HEK293 (cell line): ENCODE measurements at regions not wholly inside any gene's neighbourhood (a gene's known extent, or its start where the extent isn't known, plus 50 kb on each side); places are given as distances from the start of the nearest gene placed in this dataset.

Experiments used
- CTCF ChIA-PET: fragments of 350-600 bp; formaldehyde crosslinking; extraction: SDS; loops from one replicate; lab custom pipeline; 2021; ENCODE audit warnings: antibody characterized with exemption; lab: Yijun Ruan, JAX
- POLR2A ChIA-PET: fragments of 300-600 bp; formaldehyde crosslinking; extraction: SDS; loops from one replicate; lab custom pipeline; 2020; ENCODE audit warnings: antibody characterized with exemption, inconsistent platforms; lab: Yijun Ruan, JAX
- H3K27ac ChIP-seq: fragments of 200-500 bp; sonication (Bioruptor generic); 2 replicates; pipeline ENCODE4 v1.5.1; 2014; ENCODE audit warnings: low read depth, low read length, control low read depth, inconsistent platforms; ENCODE audit errors: extremely low read depth
- H3K36me3 ChIP-seq, 2 experiments: fragments of 200-500 bp in 1 of 2; sonication (Bioruptor generic) in 1 of 2; 1 replicate in 1 of 2; 2 replicates in 1 of 2; pipeline ENCODE4 v1.5.1; 2014 to 2017; ENCODE audit warnings: inconsistent platforms in 2 of 2, low read length in 2 of 2; ENCODE audit not compliant: control insufficient read depth in 2 of 2, insufficient read depth in 1 of 2
- H3K4me1 ChIP-seq: fragments of 200-500 bp; sonication (Bioruptor generic); 2 replicates; pipeline ENCODE4 v1.5.1; 2014; ENCODE audit warnings: mild to moderate bottlenecking, low read length, inconsistent platforms; ENCODE audit not compliant: control insufficient read depth, insufficient read depth
- H3K4me3 ChIP-seq: 2 replicates; pipeline ENCODE4 v1.5.1; 2011; ENCODE audit warnings: low read depth, mild to moderate bottlenecking, control low read depth, low read length, moderate library complexity
- H3K9me3 ChIP-seq: fragments of 200-500 bp; sonication (Bioruptor generic); 2 replicates; pipeline ENCODE4 v1.5.1; 2014; ENCODE audit warnings: low read depth, low read length, inconsistent platforms; ENCODE audit not compliant: control insufficient read depth, insufficient read depth
- KLF10 ChIP-seq: fragments of 450-650 bp; IDR thresholded peaks from 2 replicates; pipeline ENCODE4 v1.5.1; 2018; ENCODE audit warnings: missing biosample characterization, mild to moderate bottlenecking, missing genetic modification characterization
- SETDB1 ChIP-seq: IDR thresholded peaks from one replicate; pipeline ENCODE4 v1.6.1; 2017; ENCODE audit warnings: mild to moderate bottlenecking, low read length, moderate library complexity, mixed read lengths; ENCODE audit not compliant: insufficient read length
- YY2 ChIP-seq: fragments of 450-650 bp; formaldehyde crosslinking; IDR thresholded peaks from 2 replicates; pipeline ENCODE4 v1.5.1; 2016; ENCODE audit warnings: missing biosample characterization, missing genetic modification characterization
- ZFHX2 ChIP-seq: fragments of 450-650 bp; formaldehyde crosslinking; conservative IDR thresholded peaks from 2 replicates; pipeline ENCODE4 v1.5.1; 2016; ENCODE audit warnings: missing biosample characterization, missing genetic modification characterization
- ZNF266 ChIP-seq: fragments of 450-650 bp; formaldehyde crosslinking; IDR thresholded peaks from 2 replicates; pipeline ENCODE4 v1.5.1; 2016; ENCODE audit warnings: missing biosample characterization, missing genetic modification characterization, low read depth
- ZNF350 ChIP-seq: fragments of 450-650 bp; formaldehyde crosslinking; IDR thresholded peaks from 2 replicates; pipeline ENCODE4 v1.5.0; 2017; ENCODE audit warnings: missing biosample characterization, mild to moderate bottlenecking, missing genetic modification characterization
- ZNF391 ChIP-seq: fragments of 450-650 bp; formaldehyde crosslinking; IDR thresholded peaks from 2 replicates; pipeline ENCODE4 v1.5.1; 2016; ENCODE audit warnings: low read depth, missing biosample characterization, missing genetic modification characterization, borderline replicate concordance
- ZNF423 ChIP-seq: fragments of 450-650 bp; formaldehyde crosslinking; IDR thresholded peaks from 2 replicates; pipeline ENCODE4 v1.5.1; 2016; ENCODE audit warnings: missing biosample characterization, missing genetic modification characterization
- ZNF426 ChIP-seq: fragments of 450-650 bp; formaldehyde crosslinking; IDR thresholded peaks from 2 replicates; pipeline ENCODE4 v1.5.1; 2017; ENCODE audit warnings: missing biosample characterization, missing genetic modification characterization, mild to moderate bottlenecking, inconsistent platforms, moderate library complexity
- ZNF433 ChIP-seq: fragments of 450-650 bp; formaldehyde crosslinking; IDR thresholded peaks from 2 replicates; pipeline ENCODE4 v1.5.1; 2016; ENCODE audit warnings: missing biosample characterization, missing genetic modification characterization, low read depth
- ZNF529 ChIP-seq: fragments of 450-650 bp; formaldehyde crosslinking; IDR thresholded peaks from 2 replicates; pipeline ENCODE4 v1.5.1; 2017; ENCODE audit warnings: missing genetic modification characterization, missing biosample characterization; ENCODE audit not compliant: insufficient replicate concordance
- ZNF660 ChIP-seq: fragments of 450-650 bp; IDR thresholded peaks from 2 replicates; pipeline ENCODE4 v1.5.1; 2018; ENCODE audit warnings: missing biosample characterization, mild to moderate bottlenecking, missing genetic modification characterization
- ZNF843 ChIP-seq: fragments of 450-650 bp; formaldehyde crosslinking; IDR thresholded peaks from 2 replicates; pipeline ENCODE4 v1.5.1; 2016; ENCODE audit warnings: missing biosample characterization, missing genetic modification characterization
- ZSCAN23 ChIP-seq: fragments of 450-650 bp; formaldehyde crosslinking; IDR thresholded peaks from 2 replicates; pipeline ENCODE4 v1.5.1; 2016; ENCODE audit warnings: missing biosample characterization, missing genetic modification characterization
- TF ChIP-seq, protein P1 (sequence below): fragments of 450-650 bp; formaldehyde crosslinking; IDR thresholded peaks from 2 replicates; pipeline ENCODE4 v1.5.1; 2016; ENCODE audit warnings: missing biosample characterization, missing genetic modification characterization
- TF ChIP-seq, protein P2 (sequence below): fragments of 450-650 bp; formaldehyde crosslinking; IDR thresholded peaks from 2 replicates; pipeline ENCODE4 v1.5.1; 2016; ENCODE audit warnings: missing biosample characterization, missing genetic modification characterization
- TF ChIP-seq, protein P3 (sequence below): fragments of 450-650 bp; formaldehyde crosslinking; conservative IDR thresholded peaks from 2 replicates; pipeline ENCODE4 v1.5.1; 2016; ENCODE audit warnings: low read depth, missing biosample characterization, missing genetic modification characterization
- TF ChIP-seq, protein P4 (sequence below): fragments of 450-650 bp; formaldehyde crosslinking; IDR thresholded peaks from 2 replicates; pipeline ENCODE4 v1.5.1; 2016; ENCODE audit warnings: missing biosample characterization, missing genetic modification characterization

DNA sequence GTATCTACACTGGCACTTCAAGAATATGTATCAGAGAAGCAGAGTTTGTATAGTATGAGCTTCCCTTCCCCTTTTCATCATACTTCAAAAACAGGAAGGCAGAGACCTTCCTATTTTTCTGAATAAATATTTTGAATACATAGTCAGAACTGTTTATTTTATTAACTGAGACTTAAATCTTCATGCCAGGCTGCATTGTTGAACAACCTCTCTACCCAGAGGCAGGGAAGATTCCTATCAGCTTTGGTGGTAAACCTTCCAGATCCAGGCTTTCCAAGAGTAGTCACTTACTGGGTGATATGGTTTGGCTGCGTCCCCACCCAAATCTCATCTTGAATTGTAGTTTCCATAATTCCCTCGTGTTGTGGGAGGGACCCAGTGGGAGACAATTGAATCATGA lies 217.4 kb upstream of the ATP11B start:
- H3K27ac ChIP-seq = no peak overlapping the region
- no peaks in the 10 kb centered on the region for H3K9me3 ChIP-seq
- H3K4me1 ChIP-seq = no peaks in the 10 kb centered on the region
- H3K36me3 ChIP-seq = no peaks in the 10 kb centered on the region
- CTCF ChIA-PET = no interaction called here
- TF ChIP-seq ZNF660 (tag by site-specific recombination) (no peak), ZNF391 (tag by site-specific recombination) (no peak), ZNF433 (no peak), KLF10 (no peak), ZNF529 (tag by site-specific recombination) (no peak), SETDB1 (no peak), ZNF350 (tag by site-specific recombination) (no peak), YY2 (tag by site-specific recombination) (no peak)
- TF ChIP-seq, protein P1, sequence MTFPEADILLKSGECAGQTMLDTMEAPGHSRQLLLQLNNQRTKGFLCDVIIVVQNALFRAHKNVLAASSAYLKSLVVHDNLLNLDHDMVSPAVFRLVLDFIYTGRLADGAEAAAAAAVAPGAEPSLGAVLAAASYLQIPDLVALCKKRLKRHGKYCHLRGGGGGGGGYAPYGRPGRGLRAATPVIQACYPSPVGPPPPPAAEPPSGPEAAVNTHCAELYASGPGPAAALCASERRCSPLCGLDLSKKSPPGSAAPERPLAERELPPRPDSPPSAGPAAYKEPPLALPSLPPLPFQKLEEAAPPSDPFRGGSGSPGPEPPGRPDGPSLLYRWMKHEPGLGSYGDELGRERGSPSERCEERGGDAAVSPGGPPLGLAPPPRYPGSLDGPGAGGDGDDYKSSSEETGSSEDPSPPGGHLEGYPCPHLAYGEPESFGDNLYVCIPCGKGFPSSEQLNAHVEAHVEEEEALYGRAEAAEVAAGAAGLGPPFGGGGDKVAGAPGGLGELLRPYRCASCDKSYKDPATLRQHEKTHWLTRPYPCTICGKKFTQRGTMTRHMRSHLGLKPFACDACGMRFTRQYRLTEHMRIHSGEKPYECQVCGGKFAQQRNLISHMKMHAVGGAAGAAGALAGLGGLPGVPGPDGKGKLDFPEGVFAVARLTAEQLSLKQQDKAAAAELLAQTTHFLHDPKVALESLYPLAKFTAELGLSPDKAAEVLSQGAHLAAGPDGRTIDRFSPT (tag by site-specific recombination) = no peak
- TF ChIP-seq, protein P2, sequence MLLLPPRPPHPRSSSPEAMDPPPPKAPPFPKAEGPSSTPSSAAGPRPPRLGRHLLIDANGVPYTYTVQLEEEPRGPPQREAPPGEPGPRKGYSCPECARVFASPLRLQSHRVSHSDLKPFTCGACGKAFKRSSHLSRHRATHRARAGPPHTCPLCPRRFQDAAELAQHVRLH (tag by site-specific recombination) = no peak
- POLR2A ChIA-PET = no interaction called here
- H3K4me3 ChIP-seq = no peak overlapping the region

DNA sequence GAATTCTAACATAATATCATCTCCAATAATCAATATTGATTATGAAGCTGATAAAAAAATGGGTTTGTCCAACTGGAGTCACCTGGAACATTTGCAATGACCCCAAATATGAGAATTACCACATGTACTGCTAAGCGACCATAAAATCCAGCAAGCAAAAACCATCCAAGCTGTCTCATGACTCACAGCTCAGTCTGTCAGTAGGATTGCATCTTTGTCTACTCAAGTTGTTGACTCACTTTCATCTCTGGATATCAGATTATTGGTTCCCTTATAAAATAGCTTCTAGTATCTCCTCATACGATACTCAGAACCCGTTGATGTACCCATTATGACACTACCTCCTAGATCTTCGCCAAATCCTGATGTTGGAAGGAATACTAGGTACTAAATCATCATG lies 209.8 kb upstream of the ATP11B start:
- ChIA-PET POLR2A (no interaction called here), CTCF (interaction anchor here (0.6 kb wide), 1 partner anchor 52 kb away, joined by 3 read pairs; no protein-coding TSS in a partner anchor)
- H3K36me3 ChIP-seq = no peaks in the 10 kb centered on the region
- no peaks in the 10 kb centered on the region for H3K4me1 ChIP-seq
- no peak overlapping the region for H3K27ac ChIP-seq
- no peak overlapping the region for H3K4me3 ChIP-seq
- TF ChIP-seq ZNF423 (tag by site-specific recombination) = no peak
- no peak for TF ChIP-seq ZNF426
- TF ChIP-seq ZFHX2 = no peak
- H3K9me3 ChIP-seq = no peaks in the 10 kb centered on the region

DNA sequence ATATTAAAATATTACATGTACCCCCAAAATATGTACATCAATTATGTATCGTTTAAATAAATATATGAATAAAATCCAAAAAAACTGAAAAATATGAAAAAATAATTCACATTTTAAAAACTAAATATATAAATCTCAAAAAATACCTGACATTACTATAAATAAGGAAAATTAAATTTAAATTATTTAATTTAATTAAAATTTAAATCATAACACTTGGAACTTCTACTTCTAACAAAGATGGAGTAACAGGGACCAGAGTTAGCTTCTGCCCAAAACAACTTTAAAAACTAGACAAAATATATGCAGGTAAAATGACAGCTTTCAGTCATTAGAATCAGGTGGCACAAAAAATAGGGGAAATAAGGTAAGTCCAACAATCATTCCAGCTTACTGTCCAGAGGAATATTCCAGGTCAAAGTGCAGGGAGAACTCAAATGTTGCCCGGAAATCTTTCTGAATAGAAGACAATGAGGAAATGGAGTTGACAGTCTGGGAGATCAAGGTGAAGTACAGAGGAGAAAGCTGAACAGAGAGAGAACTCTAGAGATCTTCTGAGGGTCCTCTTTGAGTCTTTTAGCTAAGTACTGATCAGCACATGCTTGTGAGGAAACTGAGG lies 207.7 kb upstream of the ATP11B start:
- no peak for TF ChIP-seq ZSCAN23 (tag by site-specific recombination)
- TF ChIP-seq, protein P3, sequence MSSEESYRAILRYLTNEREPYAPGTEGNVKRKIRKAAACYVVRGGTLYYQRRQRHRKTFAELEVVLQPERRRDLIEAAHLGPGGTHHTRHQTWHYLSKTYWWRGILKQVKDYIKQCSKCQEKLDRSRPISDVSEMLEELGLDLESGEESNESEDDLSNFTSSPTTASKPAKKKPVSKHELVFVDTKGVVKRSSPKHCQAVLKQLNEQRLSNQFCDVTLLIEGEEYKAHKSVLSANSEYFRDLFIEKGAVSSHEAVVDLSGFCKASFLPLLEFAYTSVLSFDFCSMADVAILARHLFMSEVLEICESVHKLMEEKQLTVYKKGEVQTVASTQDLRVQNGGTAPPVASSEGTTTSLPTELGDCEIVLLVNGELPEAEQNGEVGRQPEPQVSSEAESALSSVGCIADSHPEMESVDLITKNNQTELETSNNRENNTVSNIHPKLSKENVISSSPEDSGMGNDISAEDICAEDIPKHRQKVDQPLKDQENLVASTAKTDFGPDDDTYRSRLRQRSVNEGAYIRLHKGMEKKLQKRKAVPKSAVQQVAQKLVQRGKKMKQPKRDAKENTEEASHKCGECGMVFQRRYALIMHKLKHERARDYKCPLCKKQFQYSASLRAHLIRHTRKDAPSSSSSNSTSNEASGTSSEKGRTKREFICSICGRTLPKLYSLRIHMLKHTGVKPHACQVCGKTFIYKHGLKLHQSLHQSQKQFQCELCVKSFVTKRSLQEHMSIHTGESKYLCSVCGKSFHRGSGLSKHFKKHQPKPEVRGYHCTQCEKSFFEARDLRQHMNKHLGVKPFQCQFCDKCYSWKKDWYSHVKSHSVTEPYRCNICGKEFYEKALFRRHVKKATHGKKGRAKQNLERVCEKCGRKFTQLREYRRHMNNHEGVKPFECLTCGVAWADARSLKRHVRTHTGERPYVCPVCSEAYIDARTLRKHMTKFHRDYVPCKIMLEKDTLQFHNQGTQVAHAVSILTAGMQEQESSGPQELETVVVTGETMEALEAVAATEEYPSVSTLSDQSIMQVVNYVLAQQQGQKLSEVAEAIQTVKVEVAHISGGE = no peak
- TF ChIP-seq ZNF843 = no peak
- TF ChIP-seq, protein P4, sequence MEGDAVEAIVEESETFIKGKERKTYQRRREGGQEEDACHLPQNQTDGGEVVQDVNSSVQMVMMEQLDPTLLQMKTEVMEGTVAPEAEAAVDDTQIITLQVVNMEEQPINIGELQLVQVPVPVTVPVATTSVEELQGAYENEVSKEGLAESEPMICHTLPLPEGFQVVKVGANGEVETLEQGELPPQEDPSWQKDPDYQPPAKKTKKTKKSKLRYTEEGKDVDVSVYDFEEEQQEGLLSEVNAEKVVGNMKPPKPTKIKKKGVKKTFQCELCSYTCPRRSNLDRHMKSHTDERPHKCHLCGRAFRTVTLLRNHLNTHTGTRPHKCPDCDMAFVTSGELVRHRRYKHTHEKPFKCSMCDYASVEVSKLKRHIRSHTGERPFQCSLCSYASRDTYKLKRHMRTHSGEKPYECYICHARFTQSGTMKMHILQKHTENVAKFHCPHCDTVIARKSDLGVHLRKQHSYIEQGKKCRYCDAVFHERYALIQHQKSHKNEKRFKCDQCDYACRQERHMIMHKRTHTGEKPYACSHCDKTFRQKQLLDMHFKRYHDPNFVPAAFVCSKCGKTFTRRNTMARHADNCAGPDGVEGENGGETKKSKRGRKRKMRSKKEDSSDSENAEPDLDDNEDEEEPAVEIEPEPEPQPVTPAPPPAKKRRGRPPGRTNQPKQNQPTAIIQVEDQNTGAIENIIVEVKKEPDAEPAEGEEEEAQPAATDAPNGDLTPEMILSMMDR (tag by site-specific recombination) = no peak
- TF ChIP-seq ZNF266 (tag by site-specific recombination) = no peak
- TF ChIP-seq, all 188 proteins: peak for 0
- Histone ChIP-seq H3K27ac (no peak overlapping the region), H3K9me3 (no peaks in the 10 kb centered on the region), H3K4me3 (no peak overlapping the region), H3K36me3 (no peaks in the 10 kb centered on the region), H3K4me1 (no peaks in the 10 kb centered on the region)
- ChIA-PET CTCF (no interaction called here), POLR2A (no interaction called here)
